ENCODE measurements at regions not wholly inside any gene's neighbourhood (a gene's known extent, or its start where the extent isn't known, plus 50 kb on each side); places are given as distances from the start of the nearest gene placed in this dataset.
"Not testable (repeated sequence)": the region's sequence is repeated elsewhere in the genome, so short reads cannot be mapped to it uniquely, and the experiment has no call there.

GRCh38 chr7:113705439-113705838 is 213.4 kb downstream of the PPP1R3A start:
- DNase-seq: no peak

GRCh38 chr7:113698556-113699220 is 220.1 kb downstream of the PPP1R3A start:
- no peak for DNase-seq

DNA sequence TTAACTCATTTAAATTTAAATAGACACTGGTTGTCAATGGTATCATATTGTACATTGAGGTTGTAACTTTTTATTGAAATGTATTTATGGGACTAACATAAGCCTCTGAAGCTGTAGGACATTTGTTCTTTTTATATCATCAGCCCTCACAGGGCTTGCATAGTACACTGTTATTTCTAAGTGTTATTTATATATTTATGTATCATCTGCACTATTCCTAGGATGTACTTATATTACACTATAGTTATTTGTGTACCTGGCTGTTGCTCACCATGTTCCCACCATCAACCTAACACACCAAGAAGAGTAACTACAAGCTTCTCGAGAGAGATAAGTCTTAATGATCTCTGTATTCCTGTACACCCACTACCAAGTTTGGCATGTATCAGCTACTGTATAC is 224.7 kb downstream of the PPP1R3A start:
- no peak for DNase-seq

- no peak for DNase-seq
Measured at GRCh38 chr7:113684165-113684564, 234.6 kb downstream of the PPP1R3A start.

DNA sequence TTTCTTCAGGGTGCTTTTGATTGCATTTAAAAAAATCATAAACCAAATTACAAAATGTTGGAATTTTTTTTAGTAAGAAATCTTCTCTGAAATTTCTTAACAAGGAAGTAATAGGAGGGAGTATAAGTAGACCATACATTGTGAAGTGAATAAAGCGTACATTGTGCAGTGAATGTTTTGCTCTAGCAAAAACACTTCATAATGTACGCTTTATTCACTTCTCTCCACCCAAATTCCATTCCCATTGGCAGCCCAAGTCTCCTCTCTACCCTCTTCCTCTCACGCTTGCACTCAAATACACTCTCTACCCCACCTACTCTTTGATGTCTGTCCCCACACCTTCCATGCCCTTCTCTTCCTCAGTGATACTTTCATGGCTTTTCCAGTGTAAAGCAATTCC is 241.0 kb downstream of the PPP1R3A start:
- DNase-seq: no peak

DNA sequence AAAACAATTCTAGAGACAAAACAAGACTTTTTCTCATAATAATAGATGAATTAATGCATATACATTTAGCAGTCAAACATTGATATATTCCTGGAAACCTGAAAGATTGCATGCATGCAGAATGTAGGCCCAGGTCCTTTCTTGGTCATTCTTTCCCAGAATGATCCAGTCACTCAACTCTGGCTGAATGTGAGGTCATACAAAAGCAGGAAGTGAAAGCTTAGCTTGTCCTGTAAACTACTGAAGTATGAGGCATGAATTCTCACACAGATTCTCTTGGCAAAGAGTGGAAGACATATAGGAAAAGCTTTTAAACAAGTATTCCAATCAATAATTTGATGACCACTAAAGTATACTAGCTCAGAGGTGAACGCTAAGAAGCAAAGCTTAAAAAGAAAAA is 253.9 kb downstream of the PPP1R3A start:
- no peak for DNase-seq

DNA sequence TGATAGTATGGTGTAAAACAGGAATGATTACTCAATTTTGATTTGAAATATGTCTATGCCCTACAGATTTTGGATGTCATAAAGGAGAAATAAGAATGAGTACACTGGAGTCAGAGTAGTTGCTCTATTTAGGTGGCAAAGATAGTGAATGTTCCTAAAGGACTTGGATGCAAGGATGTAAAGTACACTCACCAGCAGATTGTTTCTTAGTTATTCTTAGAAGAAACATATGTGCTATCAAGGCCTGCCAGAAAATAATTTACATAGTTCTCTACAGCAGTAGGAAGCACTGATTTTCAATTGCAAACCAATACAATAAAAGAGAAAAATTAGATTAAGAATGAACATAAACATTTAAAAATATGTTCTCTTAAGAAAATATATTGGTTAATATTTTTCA is 259.4 kb downstream of the PPP1R3A start:
- no peak for DNase-seq

GRCh38 chr7:113657603-113658002 is 261.2 kb downstream of the PPP1R3A start:
- DNase-seq: no peak

GRCh38 chr7:113652501-113652900 is 266.3 kb downstream of the PPP1R3A start:
- no peak for DNase-seq

DNA sequence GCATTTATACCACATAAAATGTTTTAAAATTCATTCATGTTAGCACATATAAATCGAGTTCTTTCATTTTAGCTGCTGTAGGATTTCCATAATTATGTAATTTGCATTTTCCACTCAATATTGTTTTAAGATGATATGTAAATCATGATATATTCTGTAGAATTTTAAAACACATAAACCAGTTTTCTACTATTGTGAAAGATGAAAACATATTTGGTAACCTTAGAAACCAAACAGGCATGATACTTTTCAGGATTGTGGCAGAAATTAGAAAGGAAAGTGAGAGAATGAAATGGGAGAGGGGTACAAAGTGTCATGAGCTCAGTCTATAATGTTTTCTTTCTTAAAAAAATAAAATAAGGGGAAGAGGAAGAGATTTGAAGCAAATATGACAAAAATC is 269.3 kb downstream of the PPP1R3A start:
- no peak for DNase-seq

DNA sequence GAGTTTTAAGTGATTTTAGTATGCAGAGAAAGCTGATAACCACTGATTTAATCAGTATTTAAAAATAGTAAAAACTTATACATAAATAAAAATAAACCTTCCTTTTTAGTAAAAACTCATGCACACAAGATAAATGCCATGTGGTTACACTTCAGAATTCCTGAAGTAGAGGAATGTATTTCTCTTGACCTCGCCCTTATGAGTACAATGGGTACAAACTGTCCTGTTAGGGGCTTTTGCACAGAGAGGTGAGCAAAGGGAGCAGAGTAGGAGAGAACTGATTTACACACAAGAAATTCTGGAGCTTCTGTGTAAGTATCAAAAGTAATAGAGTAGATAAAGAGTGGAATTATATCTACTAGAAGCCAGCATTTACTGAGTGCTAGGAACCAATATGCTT is 279.6 kb downstream of the PPP1R3A start:
- DNase-seq: no peak

- DNase-seq: no peak
Measured at GRCh38 chr7:113636727-113637421, 281.9 kb downstream of the PPP1R3A start.

GRCh38 chr7:113635492-113635891 is 283.3 kb downstream of the PPP1R3A start:
- no peak for DNase-seq

DNA sequence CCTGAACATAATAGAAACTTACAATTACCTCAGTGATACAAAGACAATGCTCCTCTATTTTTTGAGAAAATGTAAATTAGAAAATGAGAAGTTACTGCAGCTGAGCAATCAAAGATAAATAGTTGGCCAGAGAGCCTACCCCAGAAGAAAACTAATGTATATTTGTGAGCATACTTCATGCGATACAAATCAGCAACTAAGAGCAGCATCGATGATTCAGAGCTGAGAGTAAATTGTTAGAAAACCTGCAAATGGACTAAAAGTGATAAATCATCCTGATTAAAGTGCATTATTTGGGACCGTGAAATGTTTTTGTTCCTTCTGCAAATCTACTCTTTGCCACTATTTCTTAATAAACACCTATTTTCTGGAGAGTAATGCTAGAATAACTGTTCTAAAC is 285.7 kb downstream of the PPP1R3A start:
- no peak for DNase-seq

DNA sequence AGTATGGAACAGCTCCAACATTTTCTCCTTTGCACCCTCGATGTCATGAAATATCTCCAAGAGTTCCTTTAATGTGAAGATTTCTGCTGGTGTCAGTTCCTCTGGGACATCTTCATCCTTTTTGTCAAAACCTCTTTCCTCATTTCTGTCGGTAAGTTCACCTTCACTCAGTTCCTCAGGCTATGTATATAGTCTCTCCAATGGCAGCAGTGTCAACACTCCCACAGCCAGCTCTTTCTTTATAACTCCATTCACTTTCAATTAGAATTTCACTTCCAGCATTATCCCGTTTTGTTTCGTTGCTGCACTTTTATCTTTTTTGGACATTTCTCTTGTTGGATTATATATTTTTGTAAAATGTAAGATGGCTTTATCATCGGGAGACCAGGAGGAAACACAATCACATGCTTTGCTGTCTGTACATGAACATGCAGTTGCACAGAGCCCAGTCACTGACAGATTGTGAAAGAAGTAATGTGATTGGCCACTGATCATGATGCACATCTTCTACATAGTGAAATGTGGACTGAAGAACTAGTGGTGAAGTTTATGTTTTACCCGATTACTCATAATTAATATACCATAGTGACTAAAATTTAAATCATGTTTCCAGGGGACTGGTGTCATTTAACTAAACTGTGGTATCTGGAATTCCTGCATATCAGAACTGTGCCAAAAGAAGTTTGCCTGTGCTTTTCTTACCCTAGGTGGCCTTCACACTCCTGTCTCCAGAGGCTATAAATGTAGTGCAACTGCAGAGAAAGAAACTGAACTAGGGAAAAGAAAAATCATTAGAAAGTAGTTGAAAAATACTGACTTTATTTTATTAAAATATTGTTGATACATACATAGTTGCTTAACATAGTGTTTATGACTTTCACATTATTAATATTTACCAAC is 289.6 kb downstream of the PPP1R3A start:
- DNase-seq: no peak

DNA sequence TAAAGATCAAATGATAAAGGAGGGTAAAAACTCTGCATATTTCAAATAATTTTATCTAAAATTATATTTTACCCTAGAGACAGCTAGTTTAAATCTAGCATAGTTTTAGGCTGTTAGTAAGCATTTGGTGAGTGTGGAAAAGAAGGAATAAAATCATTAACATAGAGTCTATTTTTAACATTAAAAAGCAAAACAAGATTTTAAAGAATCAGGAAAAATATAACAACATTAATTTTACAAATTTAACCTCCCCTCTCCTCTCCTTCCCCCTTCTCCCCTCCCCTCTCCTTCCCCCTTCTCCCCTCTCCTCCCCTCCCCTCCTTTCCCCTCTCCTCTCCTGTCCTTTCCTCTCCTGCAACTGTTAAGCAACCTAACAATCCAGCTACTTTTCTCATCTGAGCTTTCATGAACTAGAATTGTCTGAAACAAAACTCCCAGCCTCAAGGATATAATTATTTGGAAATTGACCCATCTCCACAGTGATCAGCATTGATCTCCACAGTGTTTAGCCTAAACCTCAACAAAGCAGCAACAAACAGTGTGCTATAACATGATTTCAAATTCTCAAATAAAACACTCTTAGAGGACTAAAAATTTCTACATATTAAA is 293.2 kb downstream of the PPP1R3A start:
- no peak for DNase-seq

DNA sequence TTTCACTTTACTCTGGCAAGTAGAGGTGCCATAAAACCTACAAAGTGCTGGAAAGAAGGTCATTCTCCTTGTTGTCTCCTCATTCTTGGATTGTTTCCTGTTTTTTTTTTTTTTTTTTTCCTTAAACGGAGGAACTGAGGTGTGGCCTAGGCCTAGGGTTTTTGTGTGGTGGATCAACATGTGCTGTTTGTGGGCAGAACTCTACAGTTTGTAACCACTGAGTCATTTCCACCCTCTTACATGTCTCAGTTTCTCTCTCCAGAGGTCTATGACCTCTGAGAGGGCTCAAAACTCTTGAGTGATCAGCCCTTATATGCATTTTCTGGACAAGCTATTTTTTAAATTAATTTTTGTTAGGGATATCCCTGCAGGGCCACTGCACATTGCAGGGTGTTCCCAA is 296.0 kb downstream of the PPP1R3A start:
- DNase-seq: no peak

- DNase-seq: no peak
Measured at GRCh38 chr7:113610572-113610971, 308.2 kb downstream of the PPP1R3A start.

DNA sequence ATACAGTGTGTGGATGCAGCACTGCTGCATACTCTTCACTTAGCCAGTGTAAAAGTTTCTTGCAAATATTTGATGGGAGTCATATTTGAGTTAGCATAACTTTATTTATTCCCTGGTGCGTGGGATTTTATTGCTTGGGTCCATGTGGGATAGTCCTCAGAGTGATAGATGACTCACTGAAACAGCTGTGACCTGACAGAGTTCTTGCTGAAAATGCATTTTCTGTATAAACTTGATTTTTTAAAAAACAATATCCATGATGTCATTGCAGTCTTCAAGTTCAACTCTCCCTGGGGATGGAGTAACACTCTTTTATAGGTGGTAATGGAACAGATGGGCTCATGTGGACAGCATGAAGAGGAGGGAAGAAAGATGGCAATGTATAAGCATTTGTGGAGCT is 310.0 kb downstream of the PPP1R3A start:
- DNase-seq: no peak

DNA sequence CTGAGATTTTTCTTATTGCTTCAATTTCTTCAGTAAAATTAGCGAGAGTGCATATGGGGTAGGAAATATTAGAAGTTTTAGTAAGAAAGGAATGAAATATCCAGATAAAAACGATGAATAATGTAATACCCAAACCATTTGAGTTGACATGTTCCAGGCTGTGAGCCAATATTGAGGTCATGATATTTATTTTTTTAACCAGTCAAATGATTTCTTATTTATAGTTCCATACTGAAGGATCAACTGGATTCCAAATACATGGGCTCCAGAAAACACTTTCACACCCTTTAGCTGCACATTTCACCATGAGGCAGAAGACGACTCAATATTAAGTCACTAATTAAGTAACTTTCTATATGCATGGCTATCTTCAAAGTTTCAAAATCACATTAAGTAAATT is 312.5 kb downstream of the PPP1R3A start:
- DNase-seq: no peak

GRCh38 chr7:113600428-113600827 is 318.4 kb downstream of the PPP1R3A start:
- not testable (repeated sequence) for DNase-seq

- not testable (repeated sequence) for DNase-seq
Measured at GRCh38 chr7:113593455-113593854, 325.4 kb downstream of the PPP1R3A start.

DNA sequence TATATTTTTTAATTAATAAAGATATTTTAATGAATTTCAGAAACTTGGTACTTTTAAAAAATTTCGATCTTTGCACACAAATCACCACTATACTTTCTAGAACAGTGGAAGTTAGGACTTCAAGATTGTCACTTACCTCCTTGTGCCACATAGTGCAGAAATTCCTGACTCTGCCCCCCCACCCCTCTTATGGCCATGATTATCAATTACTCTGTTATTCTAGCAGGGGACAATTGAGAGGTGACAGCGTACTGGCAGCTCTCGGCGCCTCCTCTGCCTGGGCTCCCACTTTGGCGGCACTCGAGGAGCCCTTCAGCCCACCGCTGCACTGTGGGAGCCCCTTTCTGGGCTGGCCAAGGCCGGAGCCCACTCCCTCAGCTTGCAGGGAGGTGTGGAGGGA is 325.9 kb downstream of the PPP1R3A start:
- DNase-seq: not testable (repeated sequence)
